ENCODE measurements at regions not wholly inside any gene's neighbourhood (a gene's known extent, or its start where the extent isn't known, plus 50 kb on each side); places are given as distances from the start of the nearest gene placed in this dataset.

DNA sequence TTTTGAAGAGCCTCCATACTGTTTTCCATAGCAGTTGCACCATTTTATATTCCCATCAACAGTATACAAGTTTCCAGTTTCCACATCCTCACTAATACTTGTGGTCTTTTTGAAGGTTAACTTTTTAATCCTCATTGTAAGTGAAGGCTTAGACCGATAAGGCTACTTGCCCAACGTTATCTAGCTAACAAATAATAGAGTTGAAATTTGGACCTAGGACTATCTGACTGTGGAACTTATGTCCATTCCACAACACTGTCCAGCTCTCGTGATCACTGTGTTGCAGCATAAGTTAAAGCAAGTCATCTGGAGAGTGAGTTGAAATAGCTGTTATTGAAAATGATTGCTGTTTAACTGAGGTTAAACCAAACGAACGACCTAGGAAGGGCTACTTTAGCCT lies 84.0 kb downstream of the ZNF92 start:
- Histone ChIP-seq H3K79me2 (ENCODE audit: insufficient read depth, low read length) (no peaks in the 10 kb centered on the region), H3K9ac (ENCODE audit: insufficient read depth, low read depth, low read length) (no peak overlapping the region), H3K4me1 (ENCODE audit: insufficient read depth, low read length) (peaks cover 94% of the 10 kb centered on the region), H3K27me3 (ENCODE audit: control insufficient read depth in 1 of 2, insufficient read depth in 2 of 2, low read length in 2 of 2) (no peaks in the 10 kb centered on the region), H3K4me2 (ENCODE audit: low read depth, low read length) (peak overlapping the region; percentile 48), H3K27ac (ENCODE audit: extremely low read length, insufficient read depth, low read length) (peak overlapping the region; percentile 75), H4K20me1 (ENCODE audit: insufficient read depth, low read length) (no peaks in the 10 kb centered on the region), H2AFZ (ENCODE audit: low read length) (peak overlapping the region; percentile 57), H3K9me3 (ENCODE audit: low read length) (no peaks in the 10 kb centered on the region), H3K4me3 (replicated peaks in 1 of 3; ENCODE audit: insufficient read depth in 1 of 3, low read depth in 2 of 3, low read length in 3 of 3) (no peak overlapping the region), H3K36me3 (replicated peaks in 1 of 2; ENCODE audit: control insufficient read depth in 1 of 2, insufficient read depth in 2 of 2, low read length in 2 of 2) (no peaks in the 10 kb centered on the region)
- intact Hi-C loops (cut with micrococcal nuclease; ENCODE audit: unreplicated experiment) (loop anchor here (1.0 kb wide), 1 partner anchor 12 kb away; no protein-coding TSS in a partner anchor), in situ Hi-C loops (cut with HindIII; ENCODE audit: extremely low pct_ligation_motif_present, low pct_unique_long_range_greater_than_20kb) (no loop called here)
- ChIA-PET POLR2A (interaction anchor here (0.7 to 1.4 kb wide), 3 partner anchors 12 to 451 kb away, joined by 3 to 5 read pairs (median 5); partner anchors contain the start of gene ERV3-1), CTCF (ENCODE audit: low intra/inter-chr PET ratio, low total read pairs) (no interaction called here)
- 1% methylated on average over 5 of the region's 5 CpGs for WGBS (ENCODE audit: low lambda C conversion rate)
- peak; percentile 90 for FAIRE-seq
- BruUV-seq (replicated peaks) = no TSS peak
- peak; percentile 96 for ATAC-seq
- DNase-seq (ENCODE audit: low spot score) = peak; percentile 92
- TF ChIP-seq, protein P1, sequence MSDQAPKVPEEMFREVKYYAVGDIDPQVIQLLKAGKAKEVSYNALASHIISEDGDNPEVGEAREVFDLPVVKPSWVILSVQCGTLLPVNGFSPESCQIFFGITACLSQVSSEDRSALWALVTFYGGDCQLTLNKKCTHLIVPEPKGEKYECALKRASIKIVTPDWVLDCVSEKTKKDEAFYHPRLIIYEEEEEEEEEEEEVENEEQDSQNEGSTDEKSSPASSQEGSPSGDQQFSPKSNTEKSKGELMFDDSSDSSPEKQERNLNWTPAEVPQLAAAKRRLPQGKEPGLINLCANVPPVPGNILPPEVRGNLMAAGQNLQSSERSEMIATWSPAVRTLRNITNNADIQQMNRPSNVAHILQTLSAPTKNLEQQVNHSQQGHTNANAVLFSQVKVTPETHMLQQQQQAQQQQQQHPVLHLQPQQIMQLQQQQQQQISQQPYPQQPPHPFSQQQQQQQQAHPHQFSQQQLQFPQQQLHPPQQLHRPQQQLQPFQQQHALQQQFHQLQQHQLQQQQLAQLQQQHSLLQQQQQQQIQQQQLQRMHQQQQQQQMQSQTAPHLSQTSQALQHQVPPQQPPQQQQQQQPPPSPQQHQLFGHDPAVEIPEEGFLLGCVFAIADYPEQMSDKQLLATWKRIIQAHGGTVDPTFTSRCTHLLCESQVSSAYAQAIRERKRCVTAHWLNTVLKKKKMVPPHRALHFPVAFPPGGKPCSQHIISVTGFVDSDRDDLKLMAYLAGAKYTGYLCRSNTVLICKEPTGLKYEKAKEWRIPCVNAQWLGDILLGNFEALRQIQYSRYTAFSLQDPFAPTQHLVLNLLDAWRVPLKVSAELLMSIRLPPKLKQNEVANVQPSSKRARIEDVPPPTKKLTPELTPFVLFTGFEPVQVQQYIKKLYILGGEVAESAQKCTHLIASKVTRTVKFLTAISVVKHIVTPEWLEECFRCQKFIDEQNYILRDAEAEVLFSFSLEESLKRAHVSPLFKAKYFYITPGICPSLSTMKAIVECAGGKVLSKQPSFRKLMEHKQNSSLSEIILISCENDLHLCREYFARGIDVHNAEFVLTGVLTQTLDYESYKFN (CRISPR knock-in tag; conservative IDR thresholded peaks at IDR 0.05) = peak; percentile 82
- TF ChIP-seq FOXA3 (CRISPR knock-in tag; IDR thresholded peaks at IDR 0.05) (peak; percentile 39; the same call in 1 of the 2 replicates), PITX1 (CRISPR knock-in tag; IDR thresholded peaks at IDR 0.05) (peak; percentile 70), SOX6 (IDR thresholded peaks at IDR 0.05) (no peak), SOX6 (CRISPR knock-in tag; IDR thresholded peaks at IDR 0.05) (peak; percentile 87), POGZ (CRISPR knock-in tag; IDR thresholded peaks at IDR 0.05) (peak; percentile 53; the same call in 1 of the 2 replicates), MIER3 (CRISPR knock-in tag; IDR thresholded peaks at IDR 0.05; ENCODE audit: borderline replicate concordance) (peak; percentile 48; the same call in 1 of the 2 replicates), SALL1 (CRISPR knock-in tag; IDR thresholded peaks at IDR 0.05) (peak; percentile 67; the same call in 1 of the 2 replicates), RARA (CRISPR knock-in tag; IDR thresholded peaks at IDR 0.05) (peak; percentile 23; the same call in 1 of the 2 replicates), BRD4 (CRISPR knock-in tag; IDR thresholded peaks at IDR 0.05) (no peak; the same call in 1 of the 2 replicates), MIER2 (CRISPR knock-in tag; IDR thresholded peaks at IDR 0.05) (peak; percentile 45; the same call in 1 of the 2 replicates), KDM3A (CRISPR knock-in tag; IDR thresholded peaks at IDR 0.05; ENCODE audit: low read depth) (0 out of 2 replicates have a peak, but pooled peaks have one; percentile 48), ZNF12 (CRISPR knock-in tag; IDR thresholded peaks at IDR 0.05) (peak; percentile 52; the same call in 1 of the 2 replicates), ISL2 (CRISPR knock-in tag; IDR thresholded peaks at IDR 0.05) (peak; percentile 79), ZFYVE20 (CRISPR knock-in tag; IDR thresholded peaks at IDR 0.05; ENCODE audit: borderline replicate concordance, low read depth) (no peak), SOX5 (CRISPR knock-in tag; IDR thresholded peaks at IDR 0.05; ENCODE audit: borderline replicate concordance) (peak; percentile 78; the same call in 1 of the 2 replicates)
- TF ChIP-seq, protein P2, sequence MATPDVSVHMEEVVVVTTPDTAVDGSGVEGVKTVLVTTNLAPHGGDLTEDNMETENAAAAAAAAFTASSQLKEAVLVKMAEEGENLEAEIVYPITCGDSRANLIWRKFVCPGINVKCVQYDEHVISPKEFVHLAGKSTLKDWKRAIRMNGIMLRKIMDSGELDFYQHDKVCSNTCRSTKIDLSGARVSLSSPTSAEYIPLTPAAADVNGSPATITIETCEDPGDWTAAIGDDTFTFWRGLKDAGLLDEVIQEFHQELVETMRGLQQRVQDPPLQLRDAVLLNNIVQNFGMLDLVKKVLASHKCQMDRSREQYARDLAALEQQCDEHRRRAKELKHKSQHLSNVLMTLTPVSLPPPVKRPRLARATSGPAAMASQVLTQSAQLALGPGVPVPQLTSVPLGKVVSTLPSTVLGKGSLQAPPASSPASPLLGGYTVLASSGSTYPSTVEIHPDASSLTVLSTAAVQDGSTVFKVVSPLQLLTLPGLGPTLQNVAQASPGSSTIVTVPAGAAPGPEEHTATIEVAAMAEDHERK (CRISPR knock-in tag; IDR thresholded peaks at IDR 0.05; ENCODE audit: low read depth) = no peak
- TF ChIP-seq, protein P3, sequence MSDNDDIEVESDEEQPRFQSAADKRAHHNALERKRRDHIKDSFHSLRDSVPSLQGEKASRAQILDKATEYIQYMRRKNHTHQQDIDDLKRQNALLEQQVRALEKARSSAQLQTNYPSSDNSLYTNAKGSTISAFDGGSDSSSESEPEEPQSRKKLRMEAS (IDR thresholded peaks at IDR 0.05) = peak; percentile 45; the same call in 1 of the 2 replicates
- TF ChIP-seq, protein P4, sequence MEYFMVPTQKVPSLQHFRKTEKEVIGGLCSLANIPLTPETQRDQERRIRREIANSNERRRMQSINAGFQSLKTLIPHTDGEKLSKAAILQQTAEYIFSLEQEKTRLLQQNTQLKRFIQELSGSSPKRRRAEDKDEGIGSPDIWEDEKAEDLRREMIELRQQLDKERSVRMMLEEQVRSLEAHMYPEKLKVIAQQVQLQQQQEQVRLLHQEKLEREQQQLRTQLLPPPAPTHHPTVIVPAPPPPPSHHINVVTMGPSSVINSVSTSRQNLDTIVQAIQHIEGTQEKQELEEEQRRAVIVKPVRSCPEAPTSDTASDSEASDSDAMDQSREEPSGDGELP (IDR thresholded peaks at IDR 0.05; ENCODE audit: borderline replicate concordance, low read depth) = 0 out of 2 replicates have a peak, but pooled peaks have one; percentile 11
- TF ChIP-seq, protein P5, sequence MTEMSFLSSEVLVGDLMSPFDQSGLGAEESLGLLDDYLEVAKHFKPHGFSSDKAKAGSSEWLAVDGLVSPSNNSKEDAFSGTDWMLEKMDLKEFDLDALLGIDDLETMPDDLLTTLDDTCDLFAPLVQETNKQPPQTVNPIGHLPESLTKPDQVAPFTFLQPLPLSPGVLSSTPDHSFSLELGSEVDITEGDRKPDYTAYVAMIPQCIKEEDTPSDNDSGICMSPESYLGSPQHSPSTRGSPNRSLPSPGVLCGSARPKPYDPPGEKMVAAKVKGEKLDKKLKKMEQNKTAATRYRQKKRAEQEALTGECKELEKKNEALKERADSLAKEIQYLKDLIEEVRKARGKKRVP (CRISPR knock-in tag; IDR thresholded peaks at IDR 0.05) = peak in 1 of 2 experiments; percentile 38; a peak in 1 of 4 replicates
